ENCODE measurements at regions not wholly inside any gene's neighbourhood (a gene's known extent, or its start where the extent isn't known, plus 50 kb on each side); places are given as distances from the start of the nearest gene placed in this dataset.

DNA sequence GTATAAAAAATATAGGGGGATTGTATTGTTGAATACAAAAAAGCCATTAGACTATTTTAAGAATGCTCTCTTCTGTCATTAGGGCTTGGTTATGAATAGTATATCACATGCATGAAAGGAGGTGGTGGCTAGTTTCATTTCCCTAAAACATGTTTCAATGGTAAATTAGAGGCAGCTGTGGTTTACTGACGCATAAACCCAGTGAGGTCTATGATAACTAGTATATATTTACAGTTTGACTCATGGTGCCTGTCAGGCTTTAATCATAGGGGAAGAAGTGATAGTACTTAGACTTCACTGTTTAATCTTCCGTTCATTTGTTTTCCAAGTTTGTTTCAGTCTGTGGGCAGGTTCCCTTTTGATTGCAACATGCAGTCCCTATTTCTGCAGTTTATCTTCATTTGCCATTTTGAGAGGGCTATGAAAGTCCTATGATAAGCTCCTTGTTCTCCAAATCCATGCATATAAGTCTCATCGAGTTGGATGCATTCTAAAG, 55.1 kb upstream of the MAP4K3 start (continued):
- TF ChIP-seq HOXA7 (CRISPR knock-in tag; IDR thresholded peaks at IDR 0.05) (no peak), ZNF296 (CRISPR knock-in tag; conservative IDR thresholded peaks at IDR 0.05) (no peak), BRCA1 (CRISPR knock-in tag; IDR thresholded peaks at IDR 0.05) (no peak), ZNF773 (CRISPR knock-in tag; IDR thresholded peaks at IDR 0.05; ENCODE audit: borderline replicate concordance) (no peak), ZBTB3 (CRISPR knock-in tag; IDR thresholded peaks at IDR 0.05; ENCODE audit: borderline replicate concordance, low read depth) (no peak), ZNF761 (CRISPR knock-in tag; conservative IDR thresholded peaks at IDR 0.05) (no peak), SETDB1 (CRISPR knock-in tag; IDR thresholded peaks at IDR 0.05; ENCODE audit: borderline replicate concordance) (no peak), FOSL2 (CRISPR knock-in tag; IDR thresholded peaks at IDR 0.05) (peak; percentile 94), ZMYM4 (CRISPR knock-in tag; IDR thresholded peaks at IDR 0.05) (no peak; the same call in 1 of the 2 replicates), TMF1 (CRISPR knock-in tag; IDR thresholded peaks at IDR 0.05; ENCODE audit: low read depth) (no peak), RFXANK (CRISPR knock-in tag; IDR thresholded peaks at IDR 0.05) (no peak), SRSF9 (IDR thresholded peaks at IDR 0.05; ENCODE audit: borderline replicate concordance, insufficient read depth, low read depth, low read length, poor library complexity, severe bottlenecking) (no peak), REXO4 (CRISPR knock-in tag; IDR thresholded peaks at IDR 0.05; ENCODE audit: borderline replicate concordance) (no peak), ZNF225 (CRISPR knock-in tag; IDR thresholded peaks at IDR 0.05) (no peak), ZNF670 (CRISPR knock-in tag; IDR thresholded peaks at IDR 0.05; ENCODE audit: borderline replicate concordance) (no peak), ZNF652 (CRISPR knock-in tag; IDR thresholded peaks at IDR 0.05; ENCODE audit: borderline replicate concordance, low read depth) (no peak)
- TF ChIP-seq, protein P1, sequence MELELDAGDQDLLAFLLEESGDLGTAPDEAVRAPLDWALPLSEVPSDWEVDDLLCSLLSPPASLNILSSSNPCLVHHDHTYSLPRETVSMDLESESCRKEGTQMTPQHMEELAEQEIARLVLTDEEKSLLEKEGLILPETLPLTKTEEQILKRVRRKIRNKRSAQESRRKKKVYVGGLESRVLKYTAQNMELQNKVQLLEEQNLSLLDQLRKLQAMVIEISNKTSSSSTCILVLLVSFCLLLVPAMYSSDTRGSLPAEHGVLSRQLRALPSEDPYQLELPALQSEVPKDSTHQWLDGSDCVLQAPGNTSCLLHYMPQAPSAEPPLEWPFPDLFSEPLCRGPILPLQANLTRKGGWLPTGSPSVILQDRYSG (CRISPR knock-in tag; IDR thresholded peaks at IDR 0.05), result no peak
- TF ChIP-seq, protein P2, sequence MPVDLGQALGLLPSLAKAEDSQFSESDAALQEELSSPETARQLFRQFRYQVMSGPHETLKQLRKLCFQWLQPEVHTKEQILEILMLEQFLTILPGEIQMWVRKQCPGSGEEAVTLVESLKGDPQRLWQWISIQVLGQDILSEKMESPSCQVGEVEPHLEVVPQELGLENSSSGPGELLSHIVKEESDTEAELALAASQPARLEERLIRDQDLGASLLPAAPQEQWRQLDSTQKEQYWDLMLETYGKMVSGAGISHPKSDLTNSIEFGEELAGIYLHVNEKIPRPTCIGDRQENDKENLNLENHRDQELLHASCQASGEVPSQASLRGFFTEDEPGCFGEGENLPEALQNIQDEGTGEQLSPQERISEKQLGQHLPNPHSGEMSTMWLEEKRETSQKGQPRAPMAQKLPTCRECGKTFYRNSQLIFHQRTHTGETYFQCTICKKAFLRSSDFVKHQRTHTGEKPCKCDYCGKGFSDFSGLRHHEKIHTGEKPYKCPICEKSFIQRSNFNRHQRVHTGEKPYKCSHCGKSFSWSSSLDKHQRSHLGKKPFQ (CRISPR knock-in tag; IDR thresholded peaks at IDR 0.05; ENCODE audit: insufficient replicate concordance), result no peak
- TF ChIP-seq, protein P3, sequence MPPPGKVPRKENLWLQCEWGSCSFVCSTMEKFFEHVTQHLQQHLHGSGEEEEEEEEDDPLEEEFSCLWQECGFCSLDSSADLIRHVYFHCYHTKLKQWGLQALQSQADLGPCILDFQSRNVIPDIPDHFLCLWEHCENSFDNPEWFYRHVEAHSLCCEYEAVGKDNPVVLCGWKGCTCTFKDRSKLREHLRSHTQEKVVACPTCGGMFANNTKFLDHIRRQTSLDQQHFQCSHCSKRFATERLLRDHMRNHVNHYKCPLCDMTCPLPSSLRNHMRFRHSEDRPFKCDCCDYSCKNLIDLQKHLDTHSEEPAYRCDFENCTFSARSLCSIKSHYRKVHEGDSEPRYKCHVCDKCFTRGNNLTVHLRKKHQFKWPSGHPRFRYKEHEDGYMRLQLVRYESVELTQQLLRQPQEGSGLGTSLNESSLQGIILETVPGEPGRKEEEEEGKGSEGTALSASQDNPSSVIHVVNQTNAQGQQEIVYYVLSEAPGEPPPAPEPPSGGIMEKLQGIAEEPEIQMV (CRISPR knock-in tag; IDR thresholded peaks at IDR 0.05; ENCODE audit: low read depth), result no peak
- TF ChIP-seq, protein P4, sequence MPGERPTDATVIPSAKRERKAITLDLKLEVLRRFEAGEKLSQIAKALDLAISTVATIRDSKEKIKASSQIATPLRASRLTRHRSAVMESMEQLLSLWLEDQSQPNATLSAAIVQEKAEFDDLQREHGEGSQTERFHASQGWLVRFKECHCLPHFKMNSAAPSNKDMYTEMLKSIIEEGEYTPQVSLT (CRISPR knock-in tag; IDR thresholded peaks at IDR 0.05; ENCODE audit: borderline replicate concordance, low read depth), result no peak
- TF ChIP-seq, protein P5, sequence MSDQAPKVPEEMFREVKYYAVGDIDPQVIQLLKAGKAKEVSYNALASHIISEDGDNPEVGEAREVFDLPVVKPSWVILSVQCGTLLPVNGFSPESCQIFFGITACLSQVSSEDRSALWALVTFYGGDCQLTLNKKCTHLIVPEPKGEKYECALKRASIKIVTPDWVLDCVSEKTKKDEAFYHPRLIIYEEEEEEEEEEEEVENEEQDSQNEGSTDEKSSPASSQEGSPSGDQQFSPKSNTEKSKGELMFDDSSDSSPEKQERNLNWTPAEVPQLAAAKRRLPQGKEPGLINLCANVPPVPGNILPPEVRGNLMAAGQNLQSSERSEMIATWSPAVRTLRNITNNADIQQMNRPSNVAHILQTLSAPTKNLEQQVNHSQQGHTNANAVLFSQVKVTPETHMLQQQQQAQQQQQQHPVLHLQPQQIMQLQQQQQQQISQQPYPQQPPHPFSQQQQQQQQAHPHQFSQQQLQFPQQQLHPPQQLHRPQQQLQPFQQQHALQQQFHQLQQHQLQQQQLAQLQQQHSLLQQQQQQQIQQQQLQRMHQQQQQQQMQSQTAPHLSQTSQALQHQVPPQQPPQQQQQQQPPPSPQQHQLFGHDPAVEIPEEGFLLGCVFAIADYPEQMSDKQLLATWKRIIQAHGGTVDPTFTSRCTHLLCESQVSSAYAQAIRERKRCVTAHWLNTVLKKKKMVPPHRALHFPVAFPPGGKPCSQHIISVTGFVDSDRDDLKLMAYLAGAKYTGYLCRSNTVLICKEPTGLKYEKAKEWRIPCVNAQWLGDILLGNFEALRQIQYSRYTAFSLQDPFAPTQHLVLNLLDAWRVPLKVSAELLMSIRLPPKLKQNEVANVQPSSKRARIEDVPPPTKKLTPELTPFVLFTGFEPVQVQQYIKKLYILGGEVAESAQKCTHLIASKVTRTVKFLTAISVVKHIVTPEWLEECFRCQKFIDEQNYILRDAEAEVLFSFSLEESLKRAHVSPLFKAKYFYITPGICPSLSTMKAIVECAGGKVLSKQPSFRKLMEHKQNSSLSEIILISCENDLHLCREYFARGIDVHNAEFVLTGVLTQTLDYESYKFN (CRISPR knock-in tag; conservative IDR thresholded peaks at IDR 0.05), result peak; percentile 75
- TF ChIP-seq, protein P6, sequence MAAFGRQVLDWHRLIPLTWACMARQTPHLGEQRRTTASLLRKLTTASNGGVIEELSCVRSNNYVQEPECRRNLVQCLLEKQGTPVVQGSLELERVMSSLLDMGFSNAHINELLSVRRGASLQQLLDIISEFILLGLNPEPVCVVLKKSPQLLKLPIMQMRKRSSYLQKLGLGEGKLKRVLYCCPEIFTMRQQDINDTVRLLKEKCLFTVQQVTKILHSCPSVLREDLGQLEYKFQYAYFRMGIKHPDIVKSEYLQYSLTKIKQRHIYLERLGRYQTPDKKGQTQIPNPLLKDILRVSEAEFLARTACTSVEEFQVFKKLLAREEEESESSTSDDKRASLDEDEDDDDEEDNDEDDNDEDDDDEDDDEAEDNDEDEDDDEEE (CRISPR knock-in tag; IDR thresholded peaks at IDR 0.05), result no peak
